GM18873 (cell line): ENCODE measurements at regions not wholly inside any gene's neighbourhood (a gene's known extent, or its start where the extent isn't known, plus 50 kb on each side); places are given as distances from the start of the nearest gene placed in this dataset.

Source experiments
- ATAC-seq: cut with Tn5 transposase; IDR thresholded peaks from one replicate; pipeline ENCODE4 v1.9.1; 2021; ENCODE audit warnings: mild to moderate bottlenecking, moderate library complexity, moderate number of reproducible peaks; ENCODE audit not compliant: unreplicated experiment, low FRiP score

GRCh38 chr14:97410667-97411620, 613.8 kb downstream of the VRK1 start:
- ATAC-seq, result no peak

- ATAC-seq, result no peak
These were observed 614.9 kb downstream of the VRK1 start for GRCh38 chr14:97411938-97412612.

GRCh38 chr14:97413022-97413539, 615.9 kb downstream of the VRK1 start:
- ATAC-seq, result no peak

- no peak for ATAC-seq
These were observed 617.0 kb downstream of the VRK1 start for GRCh38 chr14:97413966-97414717.

- ATAC-seq, result no peak
These were observed 617.5 kb downstream of the VRK1 start for GRCh38 chr14:97414718-97415098.

- ATAC-seq, result no peak
These were observed 618.7 kb downstream of the VRK1 start for GRCh38 chr14:97415907-97416306.

GRCh38 chr14:97416550-97416949, 619.4 kb downstream of the VRK1 start:
- ATAC-seq, result no peak

- no peak for ATAC-seq
These were observed 620.1 kb downstream of the VRK1 start for GRCh38 chr14:97417331-97417730.

GRCh38 chr14:97420211-97420610, 623.0 kb downstream of the VRK1 start:
- ATAC-seq, result no peak

- no peak for ATAC-seq
These were observed 629.6 kb downstream of the VRK1 start for GRCh38 chr14:97426776-97427175.

GRCh38 chr14:97428808-97429440, 631.7 kb downstream of the VRK1 start:
- ATAC-seq, result no peak

- ATAC-seq, result no peak
These were observed 635.4 kb downstream of the VRK1 start for GRCh38 chr14:97432586-97432985.

GRCh38 chr14:97441740-97442362, 644.7 kb downstream of the VRK1 start:
- no peak for ATAC-seq

- ATAC-seq, result no peak
These were observed 645.2 kb downstream of the VRK1 start for GRCh38 chr14:97442363-97442762.

GRCh38 chr14:97443412-97443811, 646.2 kb downstream of the VRK1 start:
- no peak for ATAC-seq

GRCh38 chr14:97444248-97444647, 647.1 kb downstream of the VRK1 start:
- no peak for ATAC-seq

- ATAC-seq, result no peak
These were observed 648.2 kb downstream of the VRK1 start for GRCh38 chr14:97445367-97445766.

- ATAC-seq, result no peak
These were observed 648.9 kb downstream of the VRK1 start for GRCh38 chr14:97446087-97446486.

- ATAC-seq, result no peak
These were observed 655.1 kb downstream of the VRK1 start for GRCh38 chr14:97452314-97452713.

- ATAC-seq, result no peak
These were observed 656.8 kb downstream of the VRK1 start for GRCh38 chr14:97453991-97454390.
